GM23248 (cell line): ENCODE measurements at regions not wholly inside any gene's neighbourhood (a gene's known extent, or its start where the extent isn't known, plus 50 kb on each side); places are given as distances from the start of the nearest gene placed in this dataset.

Experiments
- DNase-seq: peaks from one replicate; pipeline ENCODE4 v3.0.0-alpha.2; 2015
- H2AFZ ChIP-seq: fragments of 200-600 bp; sonication (generic); 2 replicates; pipeline ENCODE4 v1.6.1; 2016; ENCODE audit warnings: antibody characterized with exemption
- H3F3A ChIP-seq: fragments of 200-600 bp; sonication (generic); 2 replicates; pipeline ENCODE4 v1.6.1; 2016; ENCODE audit warnings: mild to moderate bottlenecking, antibody characterized with exemption, mixed run types; ENCODE audit not compliant: insufficient read depth
- H3K27ac ChIP-seq: fragments of 200-600 bp; sonication (generic); 2 replicates; pipeline ENCODE4 v1.5.1; 2016; ENCODE audit warnings: mild to moderate bottlenecking
- H3K27me3 ChIP-seq: fragments of 200-600 bp; sonication (generic); replicated peaks from 2 replicates; pipeline ENCODE4 v1.6.1; 2016; ENCODE audit warnings: mild to moderate bottlenecking; ENCODE audit not compliant: insufficient read depth
- H3K36me3 ChIP-seq: fragments of 200-600 bp; sonication (generic); 2 replicates; pipeline ENCODE4 v1.6.1; 2016; ENCODE audit warnings: low read depth, mild to moderate bottlenecking
- H3K4me1 ChIP-seq: fragments of 200-600 bp; sonication (generic); 2 replicates; pipeline ENCODE4 v1.6.1; 2016; ENCODE audit warnings: mild to moderate bottlenecking; ENCODE audit not compliant: insufficient read depth
- H3K4me2 ChIP-seq: fragments of 200-600 bp; sonication (generic); one replicate; pipeline ENCODE4 v1.6.1; 2016; ENCODE audit warnings: mild to moderate bottlenecking; ENCODE audit not compliant: unreplicated experiment
- H3K4me3 ChIP-seq: fragments of 200-600 bp; sonication (generic); 2 replicates; pipeline ENCODE4 v1.5.1; 2016; ENCODE audit warnings: mild to moderate bottlenecking
- H3K79me2 ChIP-seq: fragments of 200-600 bp; sonication (generic); 2 replicates; pipeline ENCODE4 v1.6.1; 2016; ENCODE audit warnings: mild to moderate bottlenecking; ENCODE audit not compliant: insufficient read depth
- H3K9ac ChIP-seq: fragments of 200-600 bp; sonication (generic); 2 replicates; pipeline ENCODE4 v1.6.1; 2016; ENCODE audit warnings: mild to moderate bottlenecking
- H3K9me2 ChIP-seq: fragments of 200-600 bp; sonication (generic); 2 replicates; pipeline ENCODE4 v1.6.1; 2016; ENCODE audit warnings: mixed run types, mild to moderate bottlenecking, moderate library complexity; ENCODE audit not compliant: insufficient read depth
- H3K9me3 ChIP-seq: fragments of 200-600 bp; sonication (generic); one replicate; pipeline ENCODE4 v1.6.1; 2017; ENCODE audit warnings: low read depth
- H4K20me1 ChIP-seq: fragments of 200-600 bp; sonication (generic); 2 replicates; pipeline ENCODE4 v1.6.0; 2016; ENCODE audit not compliant: insufficient read depth
- EZH2 ChIP-seq: fragments of 200-600 bp; sonication (generic); IDR thresholded peaks from 2 replicates; pipeline ENCODE4 v1.6.1; 2018; ENCODE audit warnings: antibody characterized with exemption, mild to moderate bottlenecking; ENCODE audit not compliant: insufficient read depth, poor library complexity, severe bottlenecking
- EZH2phosphoT487 ChIP-seq: fragments of 200-600 bp; sonication (generic); IDR thresholded peaks from 2 replicates; pipeline ENCODE4 v1.6.1; 2018; ENCODE audit warnings: antibody characterized with exemption, moderate library complexity, mild to moderate bottlenecking, low read depth; ENCODE audit not compliant: insufficient read depth
- WGBS, 2 experiments: methylation state at CpG; one replicate each; pipeline ENCODE4 v1.1.6; 2015 to 2017; ENCODE audit warnings: low lambda C conversion rate in 2 of 2, low coverage in 1 of 2; ENCODE audit errors: missing lambda C conversion rate in 2 of 2; 5-methylcytosine and 5-hydroxymethylcytosine counted together
- in situ Hi-C: fragments of 300-500 bp; cut with MboI; formaldehyde crosslinking; loops from 2 replicates; pipeline ENCODE4 v1.15.0; 2020

DNA sequence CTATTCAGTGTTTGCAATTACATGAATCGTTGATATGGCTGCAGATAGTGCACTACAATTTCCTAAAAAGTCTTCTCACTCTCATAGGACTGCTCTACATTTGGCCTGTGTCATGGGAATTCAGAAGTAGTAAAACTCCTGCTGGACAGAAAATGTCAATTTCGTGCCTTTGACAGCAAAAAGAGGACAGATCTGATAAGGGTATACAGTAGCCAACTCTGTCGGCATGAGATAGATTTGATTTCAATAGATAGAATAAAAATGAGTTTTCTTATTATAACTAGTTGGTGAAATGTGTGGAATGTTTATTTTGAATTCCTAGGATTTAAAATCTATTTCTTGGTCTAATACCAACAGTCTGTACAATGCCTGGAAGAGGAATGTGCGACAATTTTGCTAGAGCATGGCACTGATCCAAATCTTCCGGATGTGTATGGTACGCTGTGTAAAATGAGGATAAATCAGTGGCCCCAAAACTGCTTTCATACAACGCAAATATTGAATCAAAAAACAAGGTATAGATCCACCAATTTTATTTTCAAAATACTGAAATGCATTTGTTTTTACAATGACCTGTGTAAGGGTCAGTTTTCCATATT, 133.5 kb upstream of the CDK13 start:
- 52 to 54% methylated on average over 7 of the region's 7 CpGs for WGBS, 2 experiments

DNA sequence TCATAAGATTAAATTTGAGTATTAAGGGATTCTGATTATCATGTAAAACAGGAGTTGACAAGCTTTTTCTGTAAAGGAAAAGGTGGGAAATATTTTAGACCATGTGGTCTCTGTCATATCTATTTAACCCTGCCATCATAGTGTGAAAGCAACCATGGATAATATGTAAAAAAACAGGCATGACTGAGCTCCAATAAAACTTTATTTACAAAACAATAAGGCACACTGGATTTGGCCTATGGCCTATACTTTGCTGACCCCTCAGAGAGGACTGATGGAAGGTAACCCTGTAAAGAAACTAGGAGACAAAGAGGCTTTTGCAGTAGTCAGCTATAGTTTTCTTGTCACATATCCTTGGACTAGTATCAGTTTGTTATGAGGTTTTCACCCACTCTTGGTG, 130.5 kb upstream of the CDK13 start:
- no peak overlapping the region for H3K4me2 ChIP-seq
- no peak overlapping the region for H2AFZ ChIP-seq
- no peak for DNase-seq
- H3K27ac ChIP-seq = no peak overlapping the region
- H3K36me3 ChIP-seq = no peaks in the 10 kb centered on the region
- H3K4me1 ChIP-seq = no peaks in the 10 kb centered on the region
- H3K9ac ChIP-seq = no peak overlapping the region
- no peaks in the 10 kb centered on the region for H3K9me2 ChIP-seq
- H3F3A ChIP-seq = no peaks in the 10 kb centered on the region
- no peaks in the 10 kb centered on the region for H3K79me2 ChIP-seq
- no peak for TF ChIP-seq EZH2phosphoT487
- no peak for TF ChIP-seq EZH2
- no peak overlapping the region for H3K4me3 ChIP-seq
- no peaks in the 10 kb centered on the region for H3K9me3 ChIP-seq
- in situ Hi-C loops = no loop called here
- H4K20me1 ChIP-seq = no peaks in the 10 kb centered on the region
- peaks cover 83% of the 10 kb centered on the region for H3K27me3 ChIP-seq

More for the DNA sequence above, 133.5 kb upstream of the CDK13 start:
- Histone ChIP-seq H3K4me1 (no peaks in the 10 kb centered on the region), H3K27ac (no peak overlapping the region), H3K36me3 (no peaks in the 10 kb centered on the region), H3K9me2 (no peaks in the 10 kb centered on the region), H3F3A (no peaks in the 10 kb centered on the region), H2AFZ (no peak overlapping the region), H3K79me2 (no peaks in the 10 kb centered on the region), H3K9me3 (no peaks in the 10 kb centered on the region), H3K9ac (no peak overlapping the region), H3K4me3 (no peak overlapping the region), H4K20me1 (no peaks in the 10 kb centered on the region), H3K4me2 (no peak overlapping the region), H3K27me3 (peaks cover 75% of the 10 kb centered on the region)
- no peak for TF ChIP-seq EZH2phosphoT487
- in situ Hi-C loops = no loop called here
- DNase-seq = no peak

DNA sequence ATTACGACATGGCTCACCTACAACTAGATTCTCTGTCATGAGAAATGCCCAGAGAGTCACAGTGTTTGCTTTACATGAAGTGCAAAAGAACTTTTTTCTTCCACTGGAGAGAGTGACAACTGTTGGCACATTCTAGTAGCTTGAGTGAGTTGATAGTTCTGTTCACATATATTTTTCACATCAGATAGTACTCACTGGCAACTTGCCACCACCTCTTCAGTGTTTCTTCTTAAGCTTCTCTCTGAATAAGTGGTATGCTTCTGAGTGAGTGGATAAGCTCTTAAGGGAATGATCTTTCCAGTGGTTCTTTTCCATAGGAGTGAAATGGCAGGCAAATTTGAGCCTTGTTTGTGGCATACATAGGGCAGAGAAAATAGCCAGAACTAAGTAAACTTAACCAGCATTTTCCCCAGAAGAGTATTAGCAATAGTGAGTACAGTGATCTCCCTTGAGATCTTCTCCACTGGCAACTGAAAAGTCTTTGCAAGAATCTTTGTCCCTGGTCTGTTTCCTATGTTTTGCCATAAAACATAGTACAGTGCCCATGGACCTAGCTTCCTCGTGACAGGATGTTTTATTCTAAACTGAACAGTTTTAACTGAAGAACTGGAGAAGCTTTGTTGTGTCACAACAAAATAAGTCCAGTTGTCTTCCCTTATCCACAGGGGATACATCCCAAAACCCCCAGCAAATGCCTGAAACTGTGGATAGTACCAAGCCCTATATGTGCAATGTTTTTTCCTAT, 125.4 kb upstream of the CDK13 start:
- H3K27ac ChIP-seq = no peak overlapping the region
- no peak for TF ChIP-seq EZH2
- no peak for TF ChIP-seq EZH2phosphoT487
- H3K9ac ChIP-seq = no peak overlapping the region
- H3K27me3 ChIP-seq = peaks cover 68% of the 10 kb centered on the region
- H3F3A ChIP-seq = no peaks in the 10 kb centered on the region
- DNase-seq = no peak
- 61 to 79% methylated on average over 2 of the region's 2 CpGs for WGBS, 2 experiments
- no peaks in the 10 kb centered on the region for H3K4me1 ChIP-seq
- H4K20me1 ChIP-seq = no peaks in the 10 kb centered on the region
- H3K9me2 ChIP-seq = no peaks in the 10 kb centered on the region
- H3K79me2 ChIP-seq = no peaks in the 10 kb centered on the region
- in situ Hi-C loops = no loop called here
- no peak overlapping the region for H2AFZ ChIP-seq
- no peaks in the 10 kb centered on the region for H3K36me3 ChIP-seq
- no peak overlapping the region for H3K4me2 ChIP-seq
- no peaks in the 10 kb centered on the region for H3K9me3 ChIP-seq
- H3K4me3 ChIP-seq = no peak overlapping the region

DNA sequence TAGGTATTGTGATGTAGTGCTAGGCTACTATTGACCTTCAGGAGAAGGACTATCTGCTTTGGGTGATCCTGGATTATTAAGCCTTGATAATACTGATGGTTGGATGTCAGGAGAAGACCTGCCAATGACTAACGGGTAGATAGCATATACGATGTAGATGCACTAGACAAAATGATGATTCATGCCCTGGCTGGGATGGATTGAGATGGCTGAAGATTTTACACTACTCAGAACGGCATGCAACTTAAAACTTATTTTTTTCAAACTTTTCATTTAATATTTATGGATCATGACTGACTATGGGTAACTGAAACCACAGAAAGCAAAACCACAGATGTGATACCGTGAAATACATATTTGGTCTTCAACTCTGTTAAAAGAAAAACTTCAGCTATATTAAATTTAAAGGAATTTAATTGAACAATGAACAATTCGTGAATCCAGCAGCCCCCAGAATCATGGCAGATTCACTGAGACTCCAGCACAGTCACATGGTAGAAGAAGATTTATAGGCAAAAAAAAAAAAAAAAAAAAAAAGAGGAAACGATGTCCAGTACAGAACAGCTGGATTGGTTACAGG, 124.6 kb upstream of the CDK13 start:
- no peaks in the 10 kb centered on the region for H3K9me3 ChIP-seq
- H3K4me3 ChIP-seq = no peak overlapping the region
- no peaks in the 10 kb centered on the region for H3K4me1 ChIP-seq
- 57 to 58% methylated on average over 6 of the region's 6 CpGs for WGBS, 2 experiments
- in situ Hi-C loops = no loop called here
- H2AFZ ChIP-seq = no peak overlapping the region
- DNase-seq = no peak
- no peak overlapping the region for H3K9ac ChIP-seq
- H3F3A ChIP-seq = no peaks in the 10 kb centered on the region
- TF ChIP-seq EZH2 (no peak), EZH2phosphoT487 (no peak)
- no peak overlapping the region for H3K4me2 ChIP-seq
- no peaks in the 10 kb centered on the region for H4K20me1 ChIP-seq
- H3K27ac ChIP-seq = no peak overlapping the region
- no peaks in the 10 kb centered on the region for H3K79me2 ChIP-seq
- peaks cover 64% of the 10 kb centered on the region for H3K27me3 ChIP-seq
- no peaks in the 10 kb centered on the region for H3K36me3 ChIP-seq
- no peaks in the 10 kb centered on the region for H3K9me2 ChIP-seq
